ENCODE measurements at regions not wholly inside any gene's neighbourhood (a gene's known extent, or its start where the extent isn't known, plus 50 kb on each side); places are given as distances from the start of the nearest gene placed in this dataset.
"Not testable (repeated sequence)": the region's sequence is repeated elsewhere in the genome, so short reads cannot be mapped to it uniquely, and the experiment has no call there.

DNA sequence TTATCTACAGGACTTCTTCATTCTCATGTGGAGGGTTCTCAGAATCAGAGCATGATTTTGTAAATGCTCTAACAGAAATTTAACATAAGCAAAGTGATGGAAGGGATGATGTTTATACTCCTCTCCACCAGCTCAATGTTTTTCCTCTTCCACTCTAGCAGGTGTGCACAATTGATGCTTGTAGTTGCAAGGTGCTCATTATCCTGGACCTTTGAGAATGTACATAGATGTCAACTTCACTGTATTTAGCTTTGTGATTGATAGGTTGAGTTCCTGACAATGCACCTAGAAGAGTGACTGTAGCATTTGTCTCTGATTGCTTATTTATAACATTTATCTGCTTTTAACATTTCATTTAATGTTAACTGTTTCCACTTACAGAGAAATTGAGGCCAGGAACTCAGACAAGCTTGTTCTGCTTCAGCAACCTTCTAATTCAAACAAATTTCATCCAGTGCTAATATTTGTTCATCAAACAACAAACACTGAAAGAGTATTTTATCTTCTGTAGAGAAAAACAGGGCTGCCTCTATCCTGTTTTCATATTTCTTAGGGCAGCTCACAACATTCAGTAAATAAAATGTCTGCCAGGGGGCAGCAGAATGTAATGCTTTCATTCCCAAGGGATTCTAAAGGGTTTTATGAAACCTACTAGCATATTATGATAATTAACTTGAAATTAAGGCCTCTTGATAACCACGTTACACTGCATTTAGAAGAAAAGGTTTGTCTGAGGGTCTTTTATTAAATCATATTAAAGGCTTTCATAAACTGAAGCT, 127.9 kb upstream of the NOL4 start:
- DNase-seq (ENCODE audit: low spot score), result no peak

DNA sequence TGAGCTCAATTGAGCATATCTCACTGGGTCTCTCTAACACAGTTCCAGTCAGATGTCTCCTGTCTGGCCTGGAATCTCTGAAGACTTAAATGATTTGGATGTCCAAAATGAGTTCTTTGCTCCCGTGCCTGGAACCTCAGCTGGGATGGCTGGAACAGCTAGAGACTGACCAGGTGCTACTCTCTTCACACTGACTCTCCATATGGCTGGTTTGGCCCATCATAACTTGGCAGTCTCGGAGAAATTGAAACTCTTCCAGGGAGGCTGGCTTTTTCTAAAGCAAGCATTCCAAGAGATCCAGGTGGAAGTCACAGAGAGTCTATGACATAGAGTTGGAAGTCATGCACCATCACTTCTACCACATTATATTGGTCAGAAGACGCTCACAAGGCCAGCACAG, 129.6 kb upstream of the NOL4 start:
- DNase-seq (ENCODE audit: low spot score), result no peak

DNA sequence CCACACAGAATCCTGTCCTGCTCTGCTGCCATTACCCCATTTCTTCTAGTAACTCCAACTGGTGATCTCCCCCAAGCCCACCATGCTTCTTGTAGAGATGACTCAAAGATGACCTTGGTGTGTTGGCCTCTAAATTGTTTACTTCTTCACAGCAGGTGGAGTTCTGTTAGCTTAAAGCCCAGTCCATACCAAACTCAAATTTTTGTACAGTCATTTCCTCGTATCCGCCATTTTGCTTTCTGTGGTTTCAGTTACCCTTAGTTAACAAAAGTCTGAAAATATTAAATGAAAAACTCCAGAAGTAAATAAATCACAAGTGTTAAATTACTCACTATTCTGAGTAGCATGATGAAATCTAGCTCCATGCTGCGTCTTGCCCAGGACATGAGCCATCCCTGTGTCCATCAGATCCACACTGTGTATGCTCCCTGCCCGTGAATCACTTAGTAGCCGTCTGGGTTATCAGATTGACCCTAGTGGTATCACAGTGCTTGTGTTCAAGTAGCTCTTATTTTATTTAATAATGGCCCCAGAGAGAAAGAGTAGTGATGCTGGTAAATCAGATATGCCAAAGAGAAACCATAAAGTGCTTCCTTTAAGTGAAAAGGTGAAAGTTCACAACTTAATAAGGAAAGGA, 133.3 kb upstream of the NOL4 start:
- no peak for DNase-seq (ENCODE audit: low spot score)

DNA sequence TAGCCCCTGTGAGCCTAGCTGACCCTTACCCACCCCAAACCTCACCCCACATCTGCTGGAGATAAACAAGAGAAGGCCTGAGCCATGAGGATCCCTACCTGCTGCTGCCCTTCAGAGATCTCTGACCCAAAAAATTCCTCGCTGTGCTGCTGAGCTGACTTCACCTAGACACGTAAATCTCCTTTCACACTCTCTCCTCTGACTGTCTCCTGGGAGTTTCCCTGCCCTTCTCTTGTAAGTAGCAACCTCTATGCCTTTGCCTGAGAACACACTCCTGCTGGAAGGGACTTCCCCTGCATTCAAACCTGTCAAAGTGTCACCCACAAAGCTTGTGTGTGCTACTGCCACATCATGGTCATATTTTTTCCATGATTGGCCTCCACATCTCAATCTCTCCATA, 134.2 kb upstream of the NOL4 start:
- DNase-seq (ENCODE audit: low spot score), result no peak

DNA sequence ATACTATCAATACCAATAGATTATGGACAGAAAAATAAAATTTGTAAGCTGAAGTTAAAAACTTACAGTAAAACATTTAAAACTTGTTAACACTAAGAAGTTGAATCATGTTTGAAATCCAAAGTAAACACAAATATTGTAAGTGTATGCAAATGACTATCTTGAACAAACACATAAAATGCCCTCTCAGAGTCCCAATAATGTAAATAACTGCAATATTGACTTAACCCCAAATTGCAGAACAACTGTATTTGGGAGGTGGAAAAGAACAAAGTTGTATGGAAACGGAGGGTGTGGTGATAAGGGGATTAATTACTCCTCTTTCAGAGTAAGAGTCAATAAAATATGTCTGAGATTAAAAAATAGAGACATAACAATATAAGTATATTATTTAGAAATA, 140.0 kb upstream of the NOL4 start:
- no peak for DNase-seq (ENCODE audit: low spot score)

DNA sequence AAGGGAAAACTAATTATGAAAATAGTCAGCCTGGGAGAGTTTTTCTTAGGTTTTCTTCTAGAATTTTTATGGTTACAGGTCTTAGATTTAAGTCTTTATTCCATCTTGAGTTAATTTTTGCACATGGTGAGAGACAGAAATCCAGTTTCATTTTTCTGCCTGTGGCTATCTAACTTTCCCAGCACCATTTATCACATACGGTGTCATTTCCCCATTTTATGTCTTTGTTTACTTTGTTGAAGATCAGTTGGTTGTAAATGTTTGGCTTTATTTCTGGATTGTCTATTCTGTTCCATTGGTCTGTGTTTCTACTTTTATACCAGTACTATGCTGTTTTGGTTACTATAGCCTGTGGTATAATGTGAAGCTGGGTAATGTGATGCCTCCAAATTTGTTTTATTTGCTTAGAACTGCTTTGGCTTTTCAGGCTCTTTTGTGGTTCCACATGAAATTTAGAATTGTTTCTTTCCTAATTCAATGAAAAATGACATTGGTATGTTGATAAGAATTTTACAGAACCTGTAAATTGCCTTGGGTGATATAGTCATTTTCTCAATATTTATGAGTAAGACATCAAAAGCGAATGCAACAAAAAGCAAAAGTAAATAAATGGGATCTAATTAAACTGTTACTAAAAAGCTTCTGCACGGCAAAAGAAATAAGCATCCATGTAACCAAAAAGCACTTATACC, 146.1 kb upstream of the NOL4 start:
- DNase-seq (ENCODE audit: low spot score), result no peak

DNA sequence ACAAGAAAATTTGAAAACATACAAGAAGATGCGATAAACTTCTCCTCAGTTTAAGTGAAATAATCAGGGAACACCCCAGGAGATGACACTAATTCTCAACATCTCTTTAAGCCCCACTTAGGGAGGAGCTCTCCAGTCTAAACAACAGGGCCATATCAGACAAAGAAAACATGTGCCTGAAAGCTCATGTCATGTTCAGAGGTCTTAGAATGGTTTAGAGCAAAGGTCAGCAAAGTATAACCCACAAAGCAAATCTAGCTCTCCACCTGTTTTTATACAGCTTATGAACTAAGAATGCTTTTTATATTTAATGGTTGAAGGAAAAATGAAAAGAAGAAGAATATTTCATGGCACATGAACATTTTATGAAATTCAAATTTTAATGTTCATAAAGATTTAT, 155.6 kb upstream of the NOL4 start:
- no peak for DNase-seq (ENCODE audit: low spot score)

DNA sequence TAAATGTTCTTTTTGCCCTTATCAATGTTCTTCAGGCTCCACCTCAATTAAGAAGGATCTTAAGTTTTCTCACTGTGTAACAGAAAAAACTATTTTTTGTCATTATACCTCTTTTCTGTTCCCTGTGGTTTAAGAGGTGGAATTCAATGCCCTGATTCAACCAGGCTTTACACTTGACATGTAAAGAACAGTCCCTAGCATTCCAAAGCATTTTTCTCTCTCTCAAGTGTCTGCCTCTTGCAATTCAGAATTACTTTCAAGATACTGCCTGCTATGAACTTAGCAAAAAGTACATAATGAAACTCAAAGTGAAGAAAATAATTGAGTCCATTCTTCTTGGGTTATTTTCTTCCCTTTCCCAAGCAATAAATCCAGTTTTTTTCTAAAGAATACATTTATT, 160.6 kb upstream of the NOL4 start:
- no peak for DNase-seq (ENCODE audit: low spot score)

DNA sequence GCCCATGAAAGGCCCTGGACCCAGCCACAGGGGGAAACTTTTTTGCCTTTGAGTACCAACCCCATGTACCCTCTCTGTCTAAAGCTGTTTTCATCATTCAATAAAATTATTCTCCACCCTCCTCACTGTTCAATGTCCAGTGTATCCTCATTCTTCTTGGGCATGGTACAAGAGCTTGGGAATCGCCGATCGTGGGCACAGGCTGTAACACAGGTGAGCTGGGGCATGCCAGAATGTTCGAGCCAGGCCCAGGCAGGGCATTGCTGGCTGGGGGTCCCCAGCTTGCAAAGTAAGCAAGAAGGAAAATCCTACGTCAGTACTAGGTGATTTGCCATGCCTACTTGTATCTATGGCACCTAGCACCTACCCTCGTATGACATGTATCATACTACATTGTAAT, 162.1 kb upstream of the NOL4 start:
- DNase-seq (ENCODE audit: low spot score), result no peak

DNA sequence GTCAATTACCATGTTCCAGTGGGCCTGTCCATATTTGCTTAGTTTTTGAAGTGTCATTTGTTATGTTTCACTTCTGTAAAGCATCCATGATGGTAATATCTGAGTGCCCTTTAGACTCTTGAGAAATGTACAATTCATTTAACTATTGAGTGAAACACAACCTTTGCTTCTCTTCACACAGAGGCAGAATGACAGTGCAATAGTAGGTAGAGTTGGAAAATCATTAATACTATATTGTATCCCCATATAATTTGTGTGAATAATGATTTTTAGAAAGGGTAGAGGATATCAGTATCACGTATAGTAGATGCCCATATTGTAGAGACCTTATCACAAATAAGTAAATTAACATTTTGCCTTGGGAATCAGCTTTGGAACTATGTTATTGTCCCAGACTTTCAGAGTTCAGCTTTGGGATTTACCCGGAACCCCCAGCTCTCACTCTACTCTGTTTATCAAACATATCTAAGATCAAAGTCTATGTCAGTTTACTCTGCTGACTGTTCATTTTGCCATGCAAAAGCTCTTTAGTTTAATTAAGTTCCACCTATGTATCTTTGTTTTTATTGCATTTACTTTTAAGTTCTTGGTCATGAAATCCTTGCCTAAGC, 172.7 kb upstream of the NOL4 start:
- no peak for DNase-seq (ENCODE audit: low spot score)

DNA sequence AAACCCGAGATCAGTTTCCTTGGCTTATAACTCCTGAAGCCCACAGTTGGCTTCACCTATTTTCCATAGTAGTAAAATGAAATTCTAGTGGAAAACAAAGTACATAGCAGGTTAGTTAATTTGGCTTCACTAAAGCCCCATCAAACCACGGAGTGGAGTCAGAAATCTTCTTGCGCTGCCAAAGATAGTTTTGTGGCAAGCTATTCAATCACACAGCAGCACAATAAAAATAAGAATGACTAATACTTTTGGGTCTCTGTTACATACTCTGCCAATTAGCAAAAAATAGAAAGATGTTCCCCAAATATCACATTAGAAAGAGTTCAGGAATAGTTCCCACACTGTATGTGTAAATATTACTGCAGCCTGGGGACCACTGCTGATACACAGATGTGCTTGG, 175.2 kb upstream of the NOL4 start:
- no peak for DNase-seq (ENCODE audit: low spot score)

DNA sequence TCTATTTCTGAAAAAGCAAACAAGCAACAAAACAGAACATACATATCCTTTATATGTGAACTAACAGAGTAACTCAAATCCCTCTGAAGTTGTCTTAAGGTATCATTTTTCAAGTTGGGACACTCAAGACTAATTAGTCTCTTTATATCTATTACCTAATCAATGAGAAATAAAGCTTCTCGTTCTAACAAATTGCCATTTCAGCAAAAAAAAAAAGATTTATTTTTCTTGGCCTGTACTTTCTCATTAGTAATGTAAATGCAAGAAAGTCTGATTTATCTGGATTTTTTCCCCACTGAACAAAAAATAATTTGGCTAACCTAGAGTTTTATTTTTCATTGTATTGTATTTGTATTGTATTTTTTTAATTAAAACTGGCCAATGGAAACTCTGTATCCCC, 176.1 kb upstream of the NOL4 start:
- DNase-seq (ENCODE audit: low spot score), result no peak

DNA sequence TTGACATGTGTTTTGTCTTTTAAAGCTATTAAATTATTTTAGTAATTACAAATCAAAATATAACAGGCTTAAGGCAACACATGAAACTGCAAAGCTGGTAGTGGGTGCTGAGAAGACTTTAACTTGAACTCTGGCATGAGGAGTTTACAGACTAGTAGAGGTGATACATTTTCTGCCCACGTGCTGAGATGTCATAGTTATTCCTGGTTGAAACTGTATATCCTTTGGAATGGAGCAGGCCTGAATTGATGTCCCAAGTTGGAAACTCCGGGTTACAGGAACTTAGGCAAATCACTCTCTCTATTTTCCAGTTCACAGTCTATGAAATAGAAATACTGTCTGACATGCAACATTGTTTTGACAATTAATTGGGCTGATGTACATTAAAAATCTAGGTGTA, 177.1 kb upstream of the NOL4 start:
- no peak for DNase-seq (ENCODE audit: low spot score)

DNA sequence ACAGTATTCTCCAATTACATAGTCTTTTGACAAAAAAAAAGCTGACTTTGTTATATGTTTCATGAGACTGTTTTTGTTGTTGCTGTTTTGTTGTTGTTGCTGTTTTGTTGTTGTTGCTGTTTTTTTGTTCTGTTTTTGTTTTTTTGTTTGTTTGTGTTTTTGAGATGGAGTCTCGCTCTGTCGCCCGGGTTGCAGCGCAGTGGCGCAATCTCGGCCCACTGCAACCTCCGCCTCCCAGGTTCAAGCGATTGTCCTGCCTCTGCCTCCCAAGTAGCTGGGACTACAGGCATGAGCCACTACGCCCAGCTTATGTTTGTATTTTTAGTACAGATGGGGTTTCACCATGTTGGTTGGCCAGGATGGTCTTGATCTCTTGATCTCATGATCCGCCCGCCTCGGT, 182.8 kb upstream of the NOL4 start:
- DNase-seq (ENCODE audit: low spot score), result not testable (repeated sequence)

DNA sequence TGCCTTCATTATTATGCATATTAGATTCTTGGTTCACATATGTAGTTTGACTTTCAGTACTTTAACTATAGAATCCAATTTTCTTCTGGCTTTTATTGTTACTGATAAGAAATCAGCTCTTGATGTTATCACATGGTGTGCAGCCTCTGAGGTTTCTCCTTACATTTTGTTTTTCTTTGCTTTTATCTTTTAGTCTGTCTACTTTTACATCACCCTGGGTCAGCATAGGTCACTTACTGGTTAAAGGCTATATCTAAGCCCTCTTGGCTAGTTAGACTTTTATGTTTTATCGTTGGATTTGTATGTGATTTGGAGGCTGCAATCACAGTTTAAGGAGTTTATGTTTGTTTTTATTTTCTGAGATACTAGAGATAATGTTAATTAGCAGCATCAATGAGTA, 187.2 kb upstream of the NOL4 start:
- no peak for DNase-seq (ENCODE audit: low spot score)

DNA sequence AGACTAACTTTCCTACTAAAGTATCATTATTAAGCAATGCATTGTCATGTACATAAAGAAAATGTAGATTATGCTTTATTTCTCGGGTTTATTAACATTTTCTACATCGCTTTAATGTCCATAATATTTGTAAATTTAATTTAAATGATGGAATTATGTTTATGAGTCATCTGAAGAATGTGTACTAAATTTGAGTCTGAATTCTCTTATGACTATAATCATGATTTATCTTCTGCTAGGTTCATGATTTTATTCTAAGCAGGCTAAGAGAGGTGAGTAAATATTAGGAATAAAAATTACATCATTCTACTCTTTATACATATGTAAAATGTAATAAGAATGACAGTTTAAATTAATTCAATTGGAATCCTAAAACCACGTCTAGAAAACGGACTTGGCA, 206.3 kb upstream of the NOL4 start:
- no peak for DNase-seq (ENCODE audit: low spot score)

DNA sequence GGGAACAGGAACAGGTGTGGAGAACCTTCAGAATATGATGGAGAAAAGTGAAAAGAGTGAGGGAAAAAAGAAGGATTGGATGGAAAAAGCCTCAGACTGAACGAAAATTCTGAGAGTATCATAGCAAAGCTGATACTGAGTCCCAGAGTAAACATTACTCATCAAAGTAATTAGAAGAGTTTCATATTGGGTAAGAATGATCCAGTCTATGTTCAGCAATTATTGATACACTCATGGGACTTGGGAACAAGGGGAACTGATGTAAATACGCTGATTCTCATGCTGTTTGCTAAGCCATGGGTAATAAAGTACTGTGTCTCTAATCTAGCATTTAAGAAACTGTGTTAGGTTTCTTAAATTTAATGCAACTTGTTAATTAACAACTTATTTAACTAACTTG, 219.9 kb upstream of the NOL4 start:
- DNase-seq (ENCODE audit: low spot score), result no peak

DNA sequence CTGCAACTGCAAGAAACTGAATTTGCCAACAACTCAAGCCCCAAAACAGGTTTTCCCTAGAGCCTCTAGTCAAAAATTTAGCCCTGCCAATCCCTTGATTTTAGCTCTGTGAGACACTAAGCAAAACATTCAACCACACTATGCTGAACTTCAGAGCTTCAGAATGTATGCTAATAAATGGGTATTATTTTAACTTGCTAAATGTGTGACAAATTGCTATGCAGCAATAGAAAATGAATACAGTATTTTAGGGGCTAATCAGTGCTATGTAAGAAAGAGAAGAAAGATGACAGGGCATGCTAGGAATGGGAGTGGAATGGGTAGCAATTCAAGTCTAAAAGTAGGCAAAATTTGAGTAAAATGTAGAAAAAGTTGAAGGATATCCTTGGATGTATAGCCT, 223.9 kb upstream of the NOL4 start:
- DNase-seq (ENCODE audit: low spot score), result no peak

DNA sequence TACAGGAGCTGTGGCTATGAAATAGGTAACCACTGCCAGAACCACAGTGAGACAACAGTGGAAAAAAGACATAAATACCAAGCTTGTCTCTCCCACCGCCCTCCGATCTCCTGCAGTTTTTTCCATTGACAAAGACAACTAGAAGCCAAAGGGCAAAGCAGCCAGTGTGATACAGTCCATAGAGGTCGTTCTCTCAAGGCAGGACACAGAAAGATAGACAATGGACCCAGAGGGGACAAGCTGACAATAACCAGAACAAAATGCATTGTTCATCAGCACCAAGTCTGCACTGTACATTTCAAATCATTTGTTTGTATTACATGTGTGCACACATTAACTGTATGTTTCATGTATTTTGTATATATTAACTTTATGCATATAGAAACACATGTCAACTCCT, 233.0 kb upstream of the NOL4 start:
- DNase-seq (ENCODE audit: low spot score), result no peak

DNA sequence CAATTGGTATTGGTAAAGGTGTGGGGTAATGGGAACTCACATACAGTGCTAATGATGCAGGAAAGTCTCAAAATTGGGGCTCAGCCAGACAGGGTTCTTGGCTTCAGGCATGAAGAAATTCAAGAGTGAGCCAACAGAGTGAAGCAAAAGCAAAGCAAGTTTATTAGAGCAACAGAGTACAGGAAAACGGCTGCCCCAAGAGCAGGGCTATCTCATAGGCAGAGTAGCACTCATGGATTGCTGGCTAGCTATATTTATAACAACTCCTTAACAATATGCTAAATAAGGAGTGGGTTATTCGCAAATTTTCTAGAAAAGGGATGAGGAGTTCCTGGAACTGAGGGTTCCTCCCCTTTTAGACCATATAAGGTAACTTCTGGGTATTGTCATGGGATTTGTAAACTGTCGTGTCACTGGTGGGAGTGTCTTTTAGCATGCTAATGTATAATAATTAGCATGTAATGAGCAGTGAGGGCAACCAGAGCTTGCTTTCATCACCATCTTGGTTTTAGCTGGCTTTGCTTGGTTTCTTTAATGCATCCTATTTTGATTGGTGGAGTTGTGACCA, 233.8 kb upstream of the NOL4 start:
- no peak for DNase-seq (ENCODE audit: low spot score)

DNA sequence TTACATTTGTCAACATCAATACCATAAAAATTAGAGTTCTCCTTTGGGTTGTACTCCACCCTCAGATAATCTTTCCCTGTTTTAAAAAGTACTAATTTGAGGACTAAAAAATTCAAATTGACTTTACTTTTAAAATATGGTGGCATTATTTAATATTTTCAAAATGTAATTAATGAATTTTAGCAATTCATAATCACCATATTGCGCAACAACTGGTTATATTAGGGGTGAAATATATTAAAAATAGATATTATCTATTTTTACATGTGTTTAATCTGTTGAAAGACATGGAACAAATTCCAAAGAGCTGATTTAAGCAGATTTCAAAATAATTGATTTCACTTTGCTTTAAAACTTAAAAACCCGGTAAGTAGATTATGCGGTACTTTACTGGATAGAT, 236.6 kb upstream of the NOL4 start:
- DNase-seq (ENCODE audit: low spot score), result no peak

DNA sequence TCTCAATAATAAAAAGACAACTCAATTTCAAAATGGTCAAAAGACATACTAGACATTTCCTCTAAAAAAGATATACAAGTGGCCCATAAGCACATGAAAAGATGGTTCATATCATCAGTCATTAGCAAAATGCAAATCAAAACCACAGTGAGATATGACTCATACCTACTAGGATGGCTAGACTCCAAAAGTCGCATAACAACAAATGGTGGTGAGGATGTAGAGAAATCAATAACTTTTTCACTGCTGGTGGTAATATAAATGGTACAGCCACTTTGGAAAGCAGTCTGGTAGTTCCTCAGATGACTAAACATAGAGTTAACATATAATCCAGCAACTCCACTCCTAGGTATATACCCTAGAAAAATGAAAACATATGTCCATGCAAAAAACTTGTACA, 242.3 kb upstream of the NOL4 start:
- no peak for DNase-seq (ENCODE audit: low spot score)
